ENCODE measurements at regions not wholly inside any gene's neighbourhood (a gene's known extent, or its start where the extent isn't known, plus 50 kb on each side); places are given as distances from the start of the nearest gene placed in this dataset.

- TF ChIP-seq CTCF (IDR thresholded peaks at IDR 0.05) (no peak), REST (IDR thresholded peaks at IDR 0.05; ENCODE audit: low read depth, low read length) (no peak), RCOR1 (IDR thresholded peaks at IDR 0.05; ENCODE audit: low read length) (no peak), EZH2phosphoT487 (IDR thresholded peaks at IDR 0.05; ENCODE audit: borderline replicate concordance, low read depth) (no peak), TAF1 (IDR thresholded peaks at IDR 0.05; ENCODE audit: borderline replicate concordance, low read depth, low read length) (no peak), FOXJ3 (CRISPR knock-in tag; IDR thresholded peaks at IDR 0.05) (no peak), MAX (IDR thresholded peaks at IDR 0.05; ENCODE audit: low read depth) (no peak), ELF1 (IDR thresholded peaks at IDR 0.05) (no peak), RFX5 (IDR thresholded peaks at IDR 0.05; ENCODE audit: low read length) (no peak), SMC3 (IDR thresholded peaks at IDR 0.05; ENCODE audit: low read depth, low read length) (no peak)
These were observed 153.6 kb upstream of the ZNF804A start for GRCh38 chr2:184444623-184445223.

Measured in SK-N-SH (cell line).